ENCODE measurements at regions not wholly inside any gene's neighbourhood (a gene's known extent, or its start where the extent isn't known, plus 50 kb on each side); places are given as distances from the start of the nearest gene placed in this dataset.

- no peaks in the 10 kb centered on the region for H3K36me3 Mint-ChIP-seq
- no peaks in the 10 kb centered on the region for H3K4me1 Mint-ChIP-seq
- peaks cover 0 to 2% (median 2%) of the 10 kb centered on the region in 3 donors for H3K27me3 Mint-ChIP-seq (ENCODE audit: low read depth in 3 of 3)
- H3K4me3 ChIP-seq (replicated peaks in 1 of 3; ENCODE audit: low read depth in 2 of 3, low read length in 3 of 3) = no peak overlapping the region
- no peak for DNase-seq
- no peak overlapping the region for H3K27ac Mint-ChIP-seq
- no peaks in the 10 kb centered on the region for H3K27me3 ChIP-seq (ENCODE audit: control insufficient read depth in 2 of 2, insufficient read depth in 2 of 2, low read length in 2 of 2)
- no peak overlapping the region for H2AFZ ChIP-seq (ENCODE audit: insufficient read depth, low read depth, low read length, poor library complexity, severe bottlenecking)
- no peak overlapping the region for H3K9ac ChIP-seq (ENCODE audit: insufficient read depth, low read length, poor library complexity, severe bottlenecking)
- H3K9me3 Mint-ChIP-seq = peaks cover 0 to 9% (median 5%) of the 10 kb centered on the region in 7 donors
- no peak overlapping the region for H3K27ac ChIP-seq (ENCODE audit: low read depth in 1 of 2, low read length in 2 of 2)
- no peak overlapping the region for H3K4me2 ChIP-seq (replicated peaks; ENCODE audit: extremely low read depth, low read length, poor library complexity, severe bottlenecking)
- H3K36me3 ChIP-seq (replicated peaks in 1 of 2; ENCODE audit: control insufficient read depth in 1 of 2, insufficient read depth in 2 of 2, low read length in 2 of 2) = no peaks in the 10 kb centered on the region
- H4K20me1 ChIP-seq (ENCODE audit: insufficient read depth, low read length) = no peaks in the 10 kb centered on the region
- 79% methylated on average over 2 of the region's 5 CpGs for WGBS (ENCODE audit: insufficient coverage)
- no peaks in the 10 kb centered on the region for H3K79me2 ChIP-seq (ENCODE audit: insufficient read depth, low read length)
- H3K4me1 ChIP-seq (ENCODE audit: control insufficient read depth in 1 of 2, insufficient read depth in 2 of 2, low read length in 2 of 2) = no peaks in the 10 kb centered on the region
- peaks cover 0 to 3% of the 10 kb centered on the region in 2 donors for H3K9me3 ChIP-seq (replicated peaks in 1 of 2; ENCODE audit: control insufficient read depth in 1 of 2, insufficient read depth in 1 of 2, low read length in 2 of 2)
- H3K4me3 Mint-ChIP-seq = no peak overlapping the region
- intact Hi-C loops (cut with micrococcal nuclease) = no loop called here
- no peak for TF ChIP-seq CTCF (IDR thresholded peaks at IDR 0.05)
Observed at GRCh38 chr4:182103614-182104319, 139.4 kb upstream of the TENM3 start.

GRCh38 chr4:182105416-182105815 is 137.8 kb upstream of the TENM3 start:
- H3K4me2 ChIP-seq (replicated peaks; ENCODE audit: extremely low read depth, low read length, poor library complexity, severe bottlenecking) = no peak overlapping the region
- H3K9me3 ChIP-seq (replicated peaks in 1 of 2; ENCODE audit: control insufficient read depth in 1 of 2, insufficient read depth in 1 of 2, low read length in 2 of 2) = peaks cover 0 to 3% of the 10 kb centered on the region in 2 donors
- no peak overlapping the region for H2AFZ ChIP-seq (ENCODE audit: insufficient read depth, low read depth, low read length, poor library complexity, severe bottlenecking)
- Mint-ChIP-seq H3K4me3 (no peak overlapping the region), H3K36me3 (no peaks in the 10 kb centered on the region), H3K27me3 (ENCODE audit: low read depth in 3 of 3) (peaks cover 0 to 2% (median 2%) of the 10 kb centered on the region in 3 donors), H3K9me3 (peaks cover 0 to 9% (median 3%) of the 10 kb centered on the region in 7 donors), H3K27ac (no peak overlapping the region), H3K4me1 (no peaks in the 10 kb centered on the region)
- H3K4me1 ChIP-seq (ENCODE audit: control insufficient read depth in 1 of 2, insufficient read depth in 2 of 2, low read length in 2 of 2) = no peaks in the 10 kb centered on the region
- no peak overlapping the region for H3K27ac ChIP-seq (ENCODE audit: low read depth in 1 of 2, low read length in 2 of 2)
- WGBS (ENCODE audit: insufficient coverage) = 91% methylated on average over 5 of the region's 7 CpGs
- intact Hi-C loops (cut with micrococcal nuclease) = no loop called here
- no peaks in the 10 kb centered on the region for H3K27me3 ChIP-seq (ENCODE audit: control insufficient read depth in 2 of 2, insufficient read depth in 2 of 2, low read length in 2 of 2)
- H3K36me3 ChIP-seq (replicated peaks in 1 of 2; ENCODE audit: control insufficient read depth in 1 of 2, insufficient read depth in 2 of 2, low read length in 2 of 2) = no peaks in the 10 kb centered on the region
- TF ChIP-seq CTCF (IDR thresholded peaks at IDR 0.05) = no peak
- H3K9ac ChIP-seq (ENCODE audit: insufficient read depth, low read length, poor library complexity, severe bottlenecking) = no peak overlapping the region
- no peaks in the 10 kb centered on the region for H4K20me1 ChIP-seq (ENCODE audit: insufficient read depth, low read length)
- DNase-seq = no peak
- no peaks in the 10 kb centered on the region for H3K79me2 ChIP-seq (ENCODE audit: insufficient read depth, low read length)
- H3K4me3 ChIP-seq (replicated peaks in 1 of 3; ENCODE audit: low read depth in 2 of 3, low read length in 3 of 3) = no peak overlapping the region

Data from CD14-positive monocyte (primary cell).